GM20431 (cell line): ENCODE measurements at regions not wholly inside any gene's neighbourhood (a gene's known extent, or its start where the extent isn't known, plus 50 kb on each side); places are given as distances from the start of the nearest gene placed in this dataset.

Experiments
- in situ Hi-C: fragments of 300-500 bp; cut with MseI, MboI; formaldehyde crosslinking; loops from one replicate; pipeline ENCODE4 v1.15.0; 2020; ENCODE audit warnings: low sequenced_read_pairs; ENCODE audit not compliant: unreplicated experiment

- in situ Hi-C loops = no loop called here
Observed at GRCh38 chr2:172228177-172228808, 125.6 kb upstream of the DLX2 start.

DNA sequence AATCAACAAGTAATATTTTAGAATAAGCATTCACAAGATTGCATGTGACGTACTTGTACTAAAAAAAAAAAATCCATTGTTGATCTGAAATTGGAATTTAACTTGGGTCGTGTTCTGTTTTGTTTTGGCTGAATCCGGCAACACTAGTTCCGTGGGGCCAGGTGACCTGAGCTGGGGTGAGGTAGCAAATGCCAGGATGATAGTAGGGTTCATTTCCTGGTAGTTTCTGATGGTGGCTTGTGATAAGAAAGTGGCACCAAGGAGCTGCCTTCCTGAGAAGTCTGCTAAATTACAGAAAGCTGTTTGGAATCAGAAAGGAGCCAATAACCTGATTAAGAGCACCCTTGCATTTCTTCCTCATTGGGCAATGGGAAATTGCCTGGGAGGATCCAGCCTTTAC is 126.4 kb upstream of the DLX2 start:
- in situ Hi-C loops = no loop called here

DNA sequence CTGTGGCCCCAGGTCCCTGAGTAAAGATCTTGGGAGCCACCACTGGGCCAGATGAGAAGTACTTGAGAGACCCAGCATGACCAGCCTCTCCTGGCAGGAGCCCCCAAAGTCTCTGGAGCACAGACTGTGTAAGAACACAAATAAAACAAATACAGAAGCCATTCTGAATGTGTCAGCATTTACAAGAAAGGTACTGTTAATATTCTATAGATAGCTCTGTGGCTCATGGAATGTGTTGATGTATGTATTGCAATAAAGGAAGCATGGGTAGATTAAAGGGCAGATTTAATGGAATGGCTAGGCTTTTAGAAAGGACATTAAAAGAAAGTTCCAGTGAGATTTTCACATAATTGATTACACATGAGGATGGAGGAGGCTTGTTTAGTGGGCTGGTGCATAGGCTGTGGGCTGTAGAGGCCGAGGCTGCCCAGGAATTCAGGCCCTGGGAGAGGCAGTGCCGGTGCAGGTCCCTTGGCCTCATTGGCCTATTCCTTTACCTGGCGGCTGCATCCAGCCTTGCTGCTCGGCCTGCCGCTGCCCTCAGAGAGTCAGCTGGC is 127.7 kb upstream of the DLX2 start:
- in situ Hi-C loops = no loop called here

DNA sequence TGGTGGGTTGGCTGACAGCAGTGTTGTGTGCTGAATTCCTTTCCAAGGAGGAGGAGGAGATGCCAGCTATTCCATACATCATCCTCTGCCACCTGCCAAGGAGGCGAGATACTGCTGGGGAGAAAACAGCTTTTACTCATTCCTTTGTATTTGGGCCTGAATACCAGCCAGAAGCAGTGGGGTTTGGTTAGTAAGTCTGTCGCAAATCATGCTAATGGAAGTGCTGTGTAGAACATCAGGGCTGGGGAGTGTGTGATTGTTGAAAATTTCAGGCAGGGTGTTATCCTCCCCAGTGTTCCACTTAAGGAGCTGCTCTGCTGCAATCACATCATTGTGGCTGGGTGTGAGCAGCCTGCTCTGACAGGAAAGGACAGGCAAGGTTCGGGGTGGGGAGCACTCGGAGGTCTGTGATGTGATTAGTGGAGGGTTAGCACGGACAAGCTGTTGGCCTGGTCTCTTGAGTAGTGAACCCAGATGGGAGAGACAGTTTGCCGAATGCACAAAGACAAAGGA is 128.2 kb upstream of the DLX2 start:
- in situ Hi-C loops = no loop called here

GRCh38 chr2:172231508-172231907 is 128.8 kb upstream of the DLX2 start:
- in situ Hi-C loops = no loop called here

DNA sequence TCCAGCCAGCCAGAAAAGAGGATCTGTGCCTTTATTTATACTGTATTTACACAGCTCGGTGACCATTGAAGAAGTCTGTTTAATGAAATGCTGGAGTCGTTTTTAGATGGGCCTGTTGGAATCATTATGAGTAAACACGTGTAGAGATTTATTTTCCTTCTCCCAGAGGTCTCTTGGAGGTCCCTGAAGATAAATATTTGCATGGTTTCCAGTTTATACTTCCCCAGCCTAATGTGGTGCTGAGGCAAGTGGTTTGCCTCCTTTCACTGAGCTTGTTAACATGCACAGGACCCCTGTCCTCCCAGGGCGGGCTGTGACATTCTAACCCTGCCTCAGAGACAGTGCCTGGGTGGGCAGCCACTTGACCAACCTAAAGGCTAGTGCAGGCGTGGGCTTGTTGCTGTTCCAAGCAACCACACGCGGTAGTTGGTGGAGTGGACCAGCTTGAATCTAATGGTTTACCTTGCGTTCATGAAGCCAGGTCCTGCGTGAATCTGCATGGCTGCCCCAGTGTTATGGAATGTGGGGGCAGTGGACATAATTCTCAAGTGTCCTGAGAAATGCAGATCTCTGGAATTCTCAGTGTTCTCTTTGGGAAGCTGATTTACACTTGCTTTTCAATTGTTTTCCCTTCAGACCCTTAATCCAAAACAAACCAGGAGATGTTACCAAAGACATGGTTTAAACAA is 130.2 kb upstream of the DLX2 start:
- in situ Hi-C loops = no loop called here

- in situ Hi-C loops = no loop called here
Observed at GRCh38 chr2:172233987-172234715, 131.5 kb upstream of the DLX2 start.

- in situ Hi-C loops = no loop called here
Observed at GRCh38 chr2:172234716-172235691, 132.3 kb upstream of the DLX2 start.

DNA sequence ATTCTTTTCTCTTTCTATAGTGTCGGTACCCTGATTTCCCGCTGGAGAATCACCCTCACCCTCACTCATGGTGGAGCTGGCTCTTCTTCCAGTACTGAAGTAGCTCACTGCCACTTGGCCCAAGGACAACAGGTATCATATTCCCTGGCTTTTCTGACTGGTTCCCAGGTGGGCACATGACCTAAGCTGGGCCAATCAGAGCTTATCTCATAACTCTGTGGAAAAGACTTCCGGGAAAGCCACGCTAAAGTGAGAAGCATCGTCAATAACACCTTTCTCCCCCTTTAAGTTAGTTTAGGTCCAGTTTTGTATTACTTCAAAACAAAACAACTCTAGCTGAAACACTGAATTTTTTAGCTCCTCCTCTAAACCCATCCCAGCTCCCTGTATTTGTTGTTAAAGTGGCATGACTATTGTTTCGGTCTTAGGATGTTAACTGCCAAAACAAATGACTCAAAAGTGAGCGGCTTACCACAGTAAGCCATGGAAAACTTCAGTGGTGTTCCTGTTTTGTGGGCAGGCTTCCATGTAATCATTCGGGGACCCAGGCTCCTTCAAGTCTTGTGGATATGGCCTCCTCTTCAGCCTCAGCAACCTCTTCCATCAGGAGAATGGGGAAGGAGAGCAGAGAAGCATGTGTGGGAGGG is 137.4 kb upstream of the DLX2 start:
- in situ Hi-C loops = no loop called here

DNA sequence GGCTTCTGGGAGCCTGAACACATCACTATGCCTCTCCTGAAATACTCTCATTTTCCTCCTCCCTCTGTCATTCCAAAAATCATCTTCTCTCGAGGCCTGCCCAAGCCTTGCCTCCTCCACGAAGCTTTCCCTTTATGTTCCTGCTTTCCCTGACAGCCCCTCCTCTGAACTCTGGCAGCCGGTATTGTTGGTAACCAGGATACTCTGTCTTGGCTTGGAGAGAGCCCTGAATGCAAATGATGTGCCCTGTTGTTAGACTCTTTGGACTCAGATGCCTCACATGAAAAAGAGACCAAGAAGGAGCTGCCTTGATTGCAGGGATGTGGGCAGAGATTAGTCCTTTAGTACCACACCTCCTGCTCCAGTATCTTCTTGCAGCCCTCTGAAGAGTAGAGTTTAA is 138.5 kb upstream of the DLX2 start:
- in situ Hi-C loops = no loop called here

GRCh38 chr2:172242471-172242870 is 139.8 kb upstream of the DLX2 start:
- in situ Hi-C loops = no loop called here

DNA sequence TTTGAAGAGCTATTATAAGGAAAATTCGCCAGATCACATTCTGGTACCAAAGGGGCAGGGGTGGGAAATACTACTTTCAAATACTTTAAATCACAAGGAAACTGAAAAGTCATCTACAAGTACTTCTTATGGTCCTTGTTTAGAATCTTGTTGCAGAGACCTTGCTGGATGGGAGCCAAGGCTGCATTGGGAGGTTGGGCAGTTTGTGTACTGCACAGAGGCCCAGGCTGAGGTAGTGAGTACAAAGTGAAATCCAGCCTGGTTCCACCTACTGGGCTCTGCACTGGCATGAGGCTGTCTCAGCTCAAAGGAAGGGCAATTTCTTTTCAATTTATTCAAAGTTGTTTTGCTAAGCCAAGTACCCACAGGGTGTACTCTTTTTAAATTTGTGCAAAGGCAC is 140.3 kb upstream of the DLX2 start:
- in situ Hi-C loops = no loop called here

- in situ Hi-C loops = no loop called here
Observed at GRCh38 chr2:172244419-172245130, 141.9 kb upstream of the DLX2 start.

DNA sequence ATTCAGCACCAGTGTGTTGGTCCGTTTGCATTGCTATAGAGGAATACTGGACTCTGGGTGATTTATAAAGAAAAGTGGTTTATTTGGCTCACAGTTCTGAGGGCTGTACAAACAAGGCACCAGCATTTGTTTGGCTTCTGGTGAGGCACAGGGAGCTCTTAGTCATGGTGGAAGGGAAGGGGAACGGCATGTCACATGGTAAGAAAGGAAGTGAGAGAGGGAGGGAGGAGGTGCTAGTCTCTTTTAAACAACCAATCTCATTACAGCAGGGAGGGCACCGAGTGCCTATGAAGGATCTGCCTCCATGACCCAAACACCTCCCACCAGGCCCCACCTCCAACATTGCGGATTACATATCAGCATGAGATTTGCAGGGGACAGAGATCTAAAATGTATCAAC is 143.9 kb upstream of the DLX2 start:
- in situ Hi-C loops = no loop called here

DNA sequence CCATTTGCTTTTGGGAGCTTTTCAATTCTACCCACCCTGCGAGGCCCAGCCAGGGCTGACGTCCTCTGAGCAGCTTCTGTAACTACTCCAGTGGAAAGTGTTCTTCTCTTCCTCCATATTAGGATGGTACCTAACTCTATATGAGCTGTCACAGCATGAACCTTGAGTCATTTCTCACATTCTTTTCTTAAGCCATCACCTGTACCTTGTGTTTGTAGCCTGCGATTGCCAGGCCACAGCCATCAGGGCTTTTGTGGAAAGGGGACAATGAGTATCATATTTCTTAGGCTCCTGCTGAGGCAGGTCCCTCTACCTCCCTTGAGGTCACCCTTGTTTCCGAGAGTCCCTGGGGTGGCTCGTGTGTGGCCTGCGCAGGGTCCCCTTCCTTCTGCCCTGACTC is 144.5 kb upstream of the DLX2 start:
- in situ Hi-C loops = no loop called here

GRCh38 chr2:172248381-172248780 is 145.7 kb upstream of the DLX2 start:
- in situ Hi-C loops = no loop called here

- in situ Hi-C loops = no loop called here
Observed at GRCh38 chr2:172248785-172249187, 146.1 kb upstream of the DLX2 start.

GRCh38 chr2:172249334-172249733 is 146.6 kb upstream of the DLX2 start:
- in situ Hi-C loops = no loop called here

DNA sequence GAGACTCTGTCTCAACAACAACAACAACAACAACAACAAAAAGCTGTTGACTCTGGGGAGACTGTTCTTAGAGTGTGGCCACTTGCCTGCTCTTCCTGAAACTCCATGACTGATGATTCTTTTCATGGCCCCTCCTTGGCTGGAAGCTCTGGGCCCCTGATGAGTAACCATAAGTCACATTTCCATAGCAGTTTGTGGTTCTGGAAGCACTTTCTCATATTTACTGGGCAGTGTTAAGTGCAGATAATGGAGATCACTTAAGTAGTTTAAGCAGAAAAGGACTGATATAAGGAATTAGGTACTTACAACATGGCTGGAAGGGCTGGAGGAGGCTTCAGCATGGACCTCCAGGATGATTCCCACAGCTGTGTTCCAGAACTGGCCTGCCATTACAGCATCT is 147.3 kb upstream of the DLX2 start:
- in situ Hi-C loops = no loop called here
